Fibroblast of peridontal ligament (primary cell): ENCODE measurements at regions not wholly inside any gene's neighbourhood (a gene's known extent, or its start where the extent isn't known, plus 50 kb on each side); places are given as distances from the start of the nearest gene placed in this dataset.
"Not testable (repeated sequence)": the region's sequence is repeated elsewhere in the genome, so short reads cannot be mapped to it uniquely, and the experiment has no call there.

Experiments
- DNase-seq: peaks from one replicate; pipeline ENCODE4 v3.0.0-alpha.2; 2010; ENCODE audit errors: extremely low read depth

DNA sequence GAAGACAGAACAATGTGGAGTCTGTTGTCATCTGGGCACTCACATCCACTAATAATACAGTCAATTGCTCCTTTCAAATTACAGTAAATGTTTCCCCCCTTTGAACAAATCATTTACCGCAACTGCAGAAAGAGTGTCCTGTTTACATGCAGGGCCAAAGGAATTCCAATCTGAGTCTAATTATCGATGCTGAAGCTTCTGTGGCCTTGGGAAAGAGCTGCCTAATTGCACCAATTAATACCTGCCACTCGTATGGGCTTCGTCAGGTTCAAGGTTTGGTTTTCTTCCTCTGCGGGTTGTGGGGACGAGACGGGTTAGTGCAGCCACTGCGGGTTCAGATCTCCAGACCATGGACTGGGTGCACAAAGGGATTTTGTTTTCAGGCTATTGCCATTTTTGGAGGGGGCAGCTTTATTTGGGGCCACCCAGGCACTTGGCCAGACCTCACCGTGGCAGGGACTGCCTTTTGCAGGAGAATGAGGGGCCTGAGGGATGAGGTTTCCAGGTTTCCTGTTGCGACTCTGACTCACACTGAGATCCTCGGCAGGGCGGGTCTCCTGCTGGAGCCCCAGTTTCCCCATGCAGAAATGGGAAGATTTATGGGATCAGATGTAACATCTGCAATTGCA, 147.6 kb downstream of the MIAT start:
- no peak for DNase-seq

DNA sequence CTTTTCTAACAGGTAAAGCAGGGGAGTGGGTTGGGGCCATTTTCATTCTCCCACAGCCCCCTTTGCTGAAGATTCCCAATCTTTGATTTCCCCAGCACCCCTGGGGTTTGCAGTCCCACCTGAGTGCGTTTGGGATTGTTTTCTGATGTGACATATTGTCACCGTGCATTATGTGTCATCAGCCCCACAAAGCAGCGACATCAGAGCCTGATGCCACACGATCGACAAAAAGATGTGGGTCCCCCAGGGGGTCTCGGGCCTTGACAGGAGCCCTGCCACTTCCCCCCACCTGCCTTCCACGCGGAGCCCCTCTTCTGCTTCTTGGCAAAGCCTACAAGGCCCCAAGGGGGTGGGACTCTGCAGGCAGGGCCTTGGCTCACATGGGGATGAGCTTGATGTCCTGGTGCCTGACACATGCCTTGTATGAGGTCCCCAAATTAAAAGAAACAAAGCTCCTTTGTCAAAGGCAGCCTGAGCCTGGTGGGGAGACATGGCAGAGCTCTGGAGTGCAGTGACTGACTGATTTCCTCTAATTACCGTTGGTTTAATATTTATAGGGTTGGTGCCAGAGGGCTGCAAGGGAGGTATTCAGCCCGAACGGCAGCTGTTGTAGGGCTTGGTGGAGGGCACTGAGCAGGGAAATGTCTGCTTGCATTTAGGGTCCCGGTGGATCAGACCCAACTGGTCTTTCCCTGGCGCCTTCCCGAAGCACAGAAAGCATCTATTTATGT, 149.2 kb downstream of the MIAT start:
- no peak for DNase-seq

DNA sequence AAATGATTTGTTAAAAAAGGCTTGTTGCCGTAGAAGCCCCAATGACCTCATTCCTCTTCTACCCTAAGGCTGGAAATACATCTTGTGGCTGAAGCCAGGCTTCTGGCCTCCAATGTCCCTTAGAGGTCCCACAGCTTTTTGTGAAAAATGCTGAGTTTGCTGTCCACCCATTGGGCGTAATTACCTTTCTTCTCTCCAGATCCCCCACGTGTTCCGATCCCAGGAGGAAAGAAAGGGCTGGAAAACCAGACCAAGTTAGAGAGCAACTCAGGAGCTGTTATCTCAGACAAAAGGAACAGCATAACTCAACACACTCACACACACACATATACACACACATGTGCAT, 154.2 kb downstream of the MIAT start:
- DNase-seq = no peak

DNA sequence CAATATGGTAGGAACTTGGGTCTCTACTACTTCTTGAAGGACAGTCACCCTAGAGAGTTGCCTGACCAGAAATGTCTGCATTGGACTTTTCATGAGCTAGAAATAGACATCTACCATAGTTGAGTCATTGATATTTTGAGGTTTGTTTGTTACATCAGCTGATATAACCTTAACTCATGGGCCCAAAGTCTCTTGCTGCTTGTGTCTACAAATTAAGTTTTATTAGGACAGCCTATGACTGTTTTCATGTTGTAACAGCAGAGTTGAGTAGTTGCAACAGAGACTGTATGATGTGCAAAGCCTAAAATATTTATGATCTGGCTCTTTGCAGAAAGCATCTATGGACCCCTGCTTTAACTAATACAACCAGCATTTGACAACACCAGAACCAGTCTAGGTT, 155.3 kb downstream of the MIAT start:
- no peak for DNase-seq

DNA sequence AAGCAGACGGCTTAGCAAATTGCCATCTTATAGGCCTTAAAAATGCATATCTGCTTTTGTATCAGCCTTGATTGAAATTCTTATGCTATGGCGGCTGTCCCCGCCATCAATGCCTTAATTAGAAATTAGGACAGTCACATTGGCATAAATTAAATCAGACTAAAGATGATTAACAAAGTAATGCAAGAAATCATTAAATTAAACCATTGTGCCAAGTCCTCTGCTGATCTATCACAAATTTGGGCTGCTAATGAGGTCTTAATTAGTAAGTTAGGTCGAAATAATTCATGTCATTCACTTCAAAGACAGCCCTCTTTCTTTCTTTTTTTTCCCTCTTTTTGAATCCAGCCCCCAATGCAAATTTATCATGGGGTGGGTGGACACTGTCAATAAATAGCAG, 159.3 kb downstream of the MIAT start:
- DNase-seq = no peak

DNA sequence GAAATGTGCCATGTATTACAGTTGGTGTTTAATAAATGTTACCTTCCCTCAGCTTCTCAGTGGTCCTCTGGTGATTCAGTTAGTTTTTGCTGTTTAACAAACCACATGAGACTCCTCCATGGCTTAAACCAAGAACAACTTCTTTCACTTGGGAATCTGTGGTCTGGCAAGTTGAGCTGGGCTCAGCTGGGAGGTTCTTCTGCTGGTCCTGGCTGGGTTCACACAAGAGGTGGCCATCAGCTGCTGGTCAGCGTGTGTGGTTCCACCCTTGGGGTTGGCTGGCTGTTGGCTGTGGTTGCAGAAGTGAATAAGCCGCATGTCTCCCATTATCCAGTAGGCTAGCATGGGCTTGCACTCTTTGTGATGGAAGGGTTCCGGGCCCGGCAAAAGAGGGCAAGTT, 160.5 kb downstream of the MIAT start:
- DNase-seq = no peak

DNA sequence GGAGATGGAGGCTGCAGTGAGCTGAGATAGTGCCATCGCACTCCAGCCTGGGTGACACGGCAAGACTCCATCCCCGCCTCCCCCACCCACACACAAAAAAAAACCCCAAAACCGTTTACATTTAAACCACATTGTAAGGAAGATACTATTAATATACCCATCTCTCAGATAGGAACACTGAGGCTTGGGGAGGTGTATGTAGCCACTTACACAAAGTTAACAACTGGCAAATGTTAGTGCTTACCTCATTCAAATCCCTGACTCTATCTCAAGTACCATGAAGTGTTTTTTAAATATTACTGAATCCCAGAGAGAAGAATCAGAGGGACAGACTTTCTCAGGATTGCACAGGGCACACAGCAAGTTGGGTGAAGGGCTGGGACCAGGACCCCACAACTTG, 164.5 kb downstream of the MIAT start:
- no peak for DNase-seq

DNA sequence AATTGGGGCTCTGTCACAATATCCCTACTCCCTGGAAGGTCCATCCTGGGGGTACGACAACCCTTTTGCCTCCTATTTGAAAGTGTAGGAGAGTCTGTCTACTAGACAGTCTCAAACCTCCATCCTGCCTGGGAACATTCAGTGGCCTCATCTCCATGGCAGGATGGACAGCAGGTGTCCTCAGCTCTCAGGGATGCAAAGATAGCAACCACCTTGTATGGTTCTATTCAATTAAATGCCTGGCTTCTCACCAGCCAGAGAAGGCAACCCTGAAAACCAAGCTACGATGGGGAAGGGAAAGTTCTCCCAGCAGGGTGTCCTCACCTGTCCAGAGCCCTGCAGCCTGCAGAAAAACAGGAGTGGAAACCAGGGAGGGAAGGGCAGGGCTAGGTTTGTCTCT, 164.9 kb downstream of the MIAT start:
- no peak for DNase-seq

DNA sequence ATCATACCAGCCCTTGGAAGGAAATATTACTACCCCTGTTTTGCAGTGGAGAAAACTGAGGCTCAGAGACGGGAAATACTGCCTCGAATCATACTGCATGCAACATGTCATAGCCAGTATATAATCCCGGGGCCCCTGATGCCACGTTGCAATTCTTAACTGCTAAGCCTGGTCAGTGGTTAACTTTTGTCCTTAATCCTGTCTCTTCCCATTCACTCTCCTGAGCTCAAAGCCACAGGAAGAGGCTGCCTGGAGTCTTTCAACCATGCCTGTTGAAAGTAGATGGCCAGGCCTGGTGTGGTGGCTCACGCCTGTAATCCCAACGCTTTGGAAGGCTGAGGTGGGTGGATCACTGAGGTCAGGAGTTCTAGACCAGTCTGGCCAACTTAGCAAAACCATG, 166.6 kb downstream of the MIAT start:
- no peak for DNase-seq

DNA sequence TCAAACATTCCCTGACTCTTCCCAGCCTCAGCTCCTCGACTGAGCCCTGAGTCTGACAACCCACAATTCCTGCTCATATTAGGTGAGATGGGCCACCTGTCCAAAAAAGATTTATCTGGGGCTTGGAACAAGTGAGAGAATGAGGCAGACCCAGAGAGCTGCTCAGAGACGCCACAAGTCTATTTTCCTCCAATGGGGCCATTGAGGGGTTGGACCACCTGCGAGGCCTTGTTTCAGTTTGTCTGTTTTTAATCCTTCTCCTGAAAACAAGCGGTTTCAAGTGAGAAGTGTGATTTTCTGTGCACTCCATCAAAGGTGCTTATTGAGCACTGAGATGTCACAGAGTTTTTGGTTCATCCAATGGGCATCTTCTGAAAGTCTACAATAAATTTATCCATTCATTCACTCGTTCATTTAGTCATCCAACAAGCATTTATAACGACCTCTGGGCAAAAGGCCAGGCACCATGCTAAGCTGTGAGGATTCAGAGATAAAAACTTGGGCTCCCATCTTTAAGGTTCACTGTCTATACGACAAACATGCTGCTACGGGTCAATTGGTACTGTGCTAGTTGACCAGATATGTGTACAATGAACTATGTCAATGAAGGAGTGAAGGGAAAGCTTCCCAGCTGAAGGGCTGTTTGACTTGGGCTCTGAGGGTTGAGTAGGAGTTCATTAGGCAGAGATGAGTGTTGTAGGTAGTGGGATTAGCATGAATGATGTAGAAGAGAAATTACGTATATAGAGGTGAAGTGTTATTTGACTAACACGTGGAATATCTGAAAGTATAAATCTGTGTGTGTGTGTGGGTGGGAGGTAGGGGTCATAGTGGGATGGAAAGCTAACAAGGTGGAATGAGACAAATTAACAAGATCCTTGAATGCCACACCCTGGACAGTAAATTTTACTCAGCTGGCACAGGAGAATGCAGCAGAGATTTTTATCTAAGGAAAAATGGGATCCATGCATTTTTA, 168.9 kb downstream of the MIAT start:
- DNase-seq = no peak

DNA sequence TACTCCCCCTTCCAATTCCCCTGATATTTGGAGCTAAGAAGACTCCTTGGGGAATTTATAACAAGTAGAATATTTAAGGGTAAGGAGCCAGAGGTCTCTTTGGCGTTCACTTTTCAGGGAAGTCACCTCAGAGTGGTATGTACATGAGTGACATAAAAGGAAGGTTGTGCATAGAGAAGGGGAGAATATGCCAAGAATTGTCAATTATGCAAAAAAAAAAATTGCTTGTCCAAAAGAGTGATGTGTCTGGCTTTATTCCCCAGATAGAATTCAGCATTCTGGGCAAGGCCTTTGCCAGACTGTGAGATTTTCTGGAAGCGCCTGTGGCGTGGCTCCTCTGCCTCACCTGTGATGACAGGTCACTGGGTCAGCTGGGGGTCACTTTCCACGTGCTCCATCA, 170.2 kb downstream of the MIAT start:
- no peak for DNase-seq

DNA sequence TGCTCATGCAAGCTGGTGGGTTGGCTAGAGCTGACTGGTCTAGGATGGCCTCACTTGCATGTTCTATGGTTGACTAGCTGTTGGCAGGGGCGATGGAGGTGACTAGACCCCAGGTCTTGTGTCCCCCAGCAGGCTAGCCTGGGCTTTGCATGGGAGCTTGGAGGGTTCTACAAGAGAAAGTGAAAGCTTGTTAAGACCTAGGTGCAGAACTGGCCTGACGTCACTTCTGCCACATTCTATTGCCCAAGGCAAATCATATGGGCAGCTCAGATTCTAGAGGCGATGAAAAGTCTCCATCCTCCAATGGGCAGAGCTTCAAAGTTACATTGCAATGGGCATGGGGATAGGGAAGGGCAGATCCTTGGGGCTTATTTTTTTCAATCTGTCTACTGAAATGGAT, 170.9 kb downstream of the MIAT start:
- DNase-seq = peak; percentile 28

DNA sequence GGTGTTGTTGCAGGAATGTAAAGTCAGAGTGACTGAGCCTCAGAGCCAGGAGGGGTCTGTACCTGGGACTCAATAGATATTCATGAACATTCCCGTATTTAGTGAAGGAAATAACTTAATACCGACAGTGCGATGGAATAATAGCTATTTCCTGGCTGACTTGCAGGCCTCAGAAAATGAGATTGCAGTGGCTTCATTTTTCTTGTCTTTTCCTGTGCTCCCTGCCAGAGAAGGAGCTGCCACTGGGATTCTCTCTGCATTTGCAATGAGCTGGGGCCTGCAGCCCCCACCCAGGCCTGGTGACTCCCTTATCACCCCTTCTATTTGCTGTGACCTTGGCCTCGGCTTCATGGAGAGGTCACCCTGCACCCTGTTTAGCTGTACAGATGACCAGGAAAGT, 173.4 kb downstream of the MIAT start:
- DNase-seq = no peak

DNA sequence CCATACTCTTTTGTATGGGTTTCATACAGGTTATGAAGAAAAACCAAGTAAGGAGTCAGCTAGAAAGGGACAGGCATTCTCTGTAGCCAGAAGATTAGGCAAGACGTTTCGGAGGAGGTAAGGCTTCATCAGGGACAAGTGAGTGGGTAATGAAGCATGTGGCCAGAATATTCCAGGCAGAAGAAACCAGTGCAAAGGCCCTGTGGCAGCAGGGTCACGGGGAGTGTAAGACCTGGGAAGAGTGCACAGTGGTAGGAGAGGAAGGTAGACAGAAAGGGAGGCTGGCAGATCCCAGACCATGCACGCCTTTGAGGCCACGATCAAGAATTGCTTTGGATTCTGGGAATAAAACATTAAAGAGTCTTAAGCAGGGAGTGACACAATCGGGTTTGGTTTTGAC, 177.6 kb downstream of the MIAT start:
- no peak for DNase-seq

DNA sequence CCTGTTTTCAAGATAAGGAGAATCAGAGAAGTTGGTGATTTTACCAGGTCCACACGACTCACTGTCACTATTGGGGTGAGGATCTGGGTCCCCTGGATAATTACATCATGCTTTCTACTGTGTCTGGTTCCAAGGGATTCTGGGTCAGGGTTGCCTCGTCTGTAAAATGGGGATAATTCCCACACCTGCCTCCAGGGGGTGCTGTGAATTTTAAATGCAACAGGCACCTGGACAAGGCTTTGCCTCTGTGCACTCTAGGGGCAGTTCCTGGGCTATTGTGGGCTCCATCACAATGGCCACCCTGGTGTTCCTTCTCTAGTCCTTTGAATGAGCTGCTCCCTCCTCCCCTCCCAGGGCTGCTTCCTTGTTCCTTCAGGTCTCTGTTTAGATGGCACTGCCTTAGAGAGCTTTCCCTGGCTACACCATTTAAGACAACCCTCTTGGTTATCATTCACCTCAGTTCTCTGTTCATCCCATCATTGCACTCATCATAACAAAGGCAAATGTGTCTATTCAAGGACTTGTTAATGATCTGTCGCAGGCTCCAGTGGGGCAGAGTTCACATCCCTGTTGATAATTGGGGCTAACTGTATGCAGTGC, 178.6 kb downstream of the MIAT start:
- DNase-seq = peak; percentile 33

DNA sequence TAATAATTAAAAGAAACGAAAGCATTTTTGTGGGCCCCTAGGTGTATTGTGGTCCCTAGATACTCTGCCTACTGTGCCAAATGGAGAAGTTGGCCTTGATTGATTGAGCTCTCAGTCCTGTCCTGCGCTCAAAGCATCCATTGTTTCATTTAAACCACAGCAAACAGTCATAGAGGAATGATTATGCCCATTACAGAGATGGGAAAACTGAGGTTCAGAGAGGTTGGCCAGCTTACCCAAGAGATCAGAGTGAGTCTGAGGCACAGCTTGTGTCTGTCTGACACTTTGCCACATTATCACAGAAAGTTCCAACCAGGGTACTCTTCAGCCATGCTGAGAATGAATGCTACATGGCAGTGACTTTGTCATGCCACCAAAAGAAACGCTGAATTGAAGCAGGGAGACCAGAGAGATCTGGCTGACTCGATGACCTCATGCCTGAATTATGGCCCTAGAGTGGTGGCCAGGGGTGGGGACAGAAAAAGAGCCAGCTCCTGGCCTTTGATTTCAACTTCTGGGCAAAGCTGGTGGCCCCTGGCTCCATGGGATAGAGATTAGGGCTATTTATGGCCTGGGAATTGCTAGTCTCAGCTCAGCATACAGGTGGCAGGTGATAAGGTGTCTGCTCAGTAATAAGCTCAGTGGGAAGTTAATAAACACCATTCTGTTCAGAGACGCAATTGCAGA, 180.5 kb downstream of the MIAT start:
- no peak for DNase-seq

DNA sequence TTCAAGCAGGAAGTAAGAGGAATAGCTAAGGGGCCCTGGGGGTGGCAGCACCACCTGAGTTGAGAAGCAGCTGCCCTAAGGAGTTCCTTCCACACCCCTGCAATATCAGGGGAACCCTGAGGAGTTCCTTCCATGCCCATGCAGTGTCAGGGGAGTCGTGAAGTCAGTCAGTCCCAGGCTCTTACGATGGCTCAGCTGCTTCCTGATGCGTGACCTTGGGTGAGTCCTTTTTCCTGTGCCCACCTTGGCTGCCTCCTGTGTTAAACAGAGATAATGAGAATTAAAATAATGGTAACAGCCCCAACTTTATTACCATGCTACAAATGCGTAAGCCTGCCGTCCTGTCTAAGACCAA, 181.1 kb downstream of the MIAT start:
- DNase-seq = no peak

DNA sequence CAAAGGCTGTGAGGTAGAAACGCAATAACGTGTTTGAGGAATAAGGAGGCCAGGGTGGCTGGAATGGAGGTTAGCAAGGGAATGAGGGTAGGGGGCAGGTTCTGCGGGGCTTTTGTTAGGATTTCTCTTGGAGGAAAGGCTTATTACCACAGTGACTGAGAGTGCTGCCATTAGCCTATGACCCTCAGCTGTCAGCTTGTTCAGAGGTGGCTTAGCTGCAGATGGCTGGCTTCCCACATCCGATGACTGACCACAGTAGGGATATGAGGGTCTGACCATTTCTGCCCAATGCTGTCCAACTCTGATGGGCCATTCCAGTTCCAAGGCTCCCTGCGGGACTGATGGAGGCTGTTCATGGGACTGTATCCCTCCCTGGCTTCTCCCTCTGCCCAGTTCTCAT, 181.8 kb downstream of the MIAT start:
- no peak for DNase-seq

DNA sequence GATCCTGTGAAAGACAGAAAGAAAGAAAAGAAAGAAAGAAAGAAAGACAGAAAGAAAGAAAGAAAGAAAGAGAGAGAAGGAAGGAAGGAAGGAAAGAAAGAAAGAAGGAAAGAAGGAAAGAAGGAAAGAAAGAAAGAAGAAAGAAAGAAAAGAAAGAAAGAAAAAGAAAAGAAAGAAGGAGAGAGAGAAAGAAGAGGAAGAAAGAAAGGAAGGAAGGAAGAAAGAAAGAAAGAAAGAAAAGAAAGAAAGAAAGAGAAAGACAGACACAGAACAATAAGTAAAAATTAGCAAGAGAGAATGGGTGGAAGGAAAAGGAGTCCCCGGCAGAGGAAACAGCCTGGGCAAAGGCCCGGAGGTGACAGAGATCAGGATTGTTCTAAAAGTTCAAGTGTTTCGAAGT, 183.4 kb downstream of the MIAT start:
- DNase-seq = not testable (repeated sequence)

DNA sequence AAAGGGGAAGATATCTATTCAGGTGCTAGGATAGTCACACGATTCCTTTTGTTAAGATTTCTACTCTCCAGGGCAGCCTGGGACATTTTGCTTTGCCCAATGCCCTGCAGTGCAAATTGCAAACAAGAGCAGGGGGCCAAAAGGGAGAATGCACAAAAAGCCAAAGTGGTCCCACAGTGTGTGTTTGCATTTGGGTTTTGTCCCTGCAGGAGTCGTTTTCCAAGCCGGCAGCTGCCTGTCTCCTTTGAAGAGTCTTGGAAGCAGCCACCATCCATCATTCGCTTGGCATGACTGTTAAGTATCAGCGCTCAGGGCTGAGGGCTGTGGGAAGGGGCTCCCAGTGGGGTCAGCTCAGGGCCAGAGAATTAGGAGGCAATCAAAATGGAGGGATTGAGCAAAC, 184.7 kb downstream of the MIAT start:
- DNase-seq = no peak

DNA sequence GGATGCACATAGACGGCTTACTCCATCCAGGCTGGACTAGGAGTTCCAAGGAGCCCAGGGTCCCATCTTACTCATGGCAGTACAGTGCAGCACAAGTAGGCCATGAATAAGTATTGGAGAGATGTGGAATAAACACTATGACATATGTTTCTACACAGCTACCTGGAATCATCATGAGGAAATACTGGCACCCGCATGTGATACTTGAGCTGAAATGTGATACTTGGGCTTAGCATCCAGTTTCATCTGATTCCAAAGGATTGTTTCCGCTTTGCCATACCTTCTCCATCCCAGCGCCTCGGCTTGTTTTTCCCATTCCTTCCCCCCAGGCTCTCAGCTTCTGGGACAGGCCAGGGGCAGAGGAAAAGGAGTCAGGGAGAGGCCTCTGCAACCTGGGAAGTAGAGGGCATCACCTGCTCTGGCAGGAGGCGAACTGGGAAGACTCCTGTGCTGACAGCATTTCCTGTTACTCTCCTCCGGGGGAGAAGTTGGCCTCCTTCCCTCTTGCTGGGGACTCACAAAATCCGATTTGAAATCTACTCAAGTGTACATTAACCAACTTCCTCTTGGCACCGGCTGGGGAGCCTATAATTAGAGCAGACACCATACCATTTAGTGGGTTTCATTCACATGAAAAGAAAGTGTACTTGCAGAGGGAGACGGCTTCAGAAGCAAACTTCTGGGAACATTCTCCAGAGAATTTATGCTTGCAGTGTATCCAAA, 187.8 kb downstream of the MIAT start:
- no peak for DNase-seq
